Progenitor cell of endocrine pancreas (in vitro differentiated cells): ENCODE measurements at regions not wholly inside any gene's neighbourhood (a gene's known extent, or its start where the extent isn't known, plus 50 kb on each side); places are given as distances from the start of the nearest gene placed in this dataset.

Source experiments
- DNase-seq: peaks from one replicate; pipeline ENCODE4 v3.0.0; 2021; ENCODE audit warnings: low spot score; ENCODE audit not compliant: unreplicated experiment
- H3K27ac Mint-ChIP-seq: 2 replicates; pipeline ENCODE4 v1.8.0; 2021; ENCODE audit warnings: mild to moderate bottlenecking, moderate library complexity, mixed read lengths
- H3K27me3 Mint-ChIP-seq: 2 replicates; pipeline ENCODE4 v1.8.0; 2021; ENCODE audit warnings: mixed read lengths
- H3K36me3 Mint-ChIP-seq: 2 replicates; pipeline ENCODE4 v1.8.0; 2022; ENCODE audit warnings: mixed read lengths; ENCODE audit not compliant: insufficient read depth
- H3K4me1 Mint-ChIP-seq: 2 replicates; pipeline ENCODE4 v1.8.0; 2021; ENCODE audit warnings: low read depth, mixed read lengths
- H3K4me3 Mint-ChIP-seq: 2 replicates; pipeline ENCODE4 v1.8.0; 2021; ENCODE audit warnings: low read depth, mild to moderate bottlenecking, moderate library complexity, mixed read lengths
- H3K9me3 Mint-ChIP-seq: 2 replicates; pipeline ENCODE4 v1.8.0; 2021; ENCODE audit warnings: low read depth, mixed read lengths
- CTCF ChIP-seq: fragments of 200-600 bp; sonication (generic); IDR thresholded peaks from one replicate; pipeline ENCODE4 v1.5.0; 2021; ENCODE audit warnings: antibody characterized with exemption, mild to moderate bottlenecking; ENCODE audit not compliant: unreplicated experiment

DNA sequence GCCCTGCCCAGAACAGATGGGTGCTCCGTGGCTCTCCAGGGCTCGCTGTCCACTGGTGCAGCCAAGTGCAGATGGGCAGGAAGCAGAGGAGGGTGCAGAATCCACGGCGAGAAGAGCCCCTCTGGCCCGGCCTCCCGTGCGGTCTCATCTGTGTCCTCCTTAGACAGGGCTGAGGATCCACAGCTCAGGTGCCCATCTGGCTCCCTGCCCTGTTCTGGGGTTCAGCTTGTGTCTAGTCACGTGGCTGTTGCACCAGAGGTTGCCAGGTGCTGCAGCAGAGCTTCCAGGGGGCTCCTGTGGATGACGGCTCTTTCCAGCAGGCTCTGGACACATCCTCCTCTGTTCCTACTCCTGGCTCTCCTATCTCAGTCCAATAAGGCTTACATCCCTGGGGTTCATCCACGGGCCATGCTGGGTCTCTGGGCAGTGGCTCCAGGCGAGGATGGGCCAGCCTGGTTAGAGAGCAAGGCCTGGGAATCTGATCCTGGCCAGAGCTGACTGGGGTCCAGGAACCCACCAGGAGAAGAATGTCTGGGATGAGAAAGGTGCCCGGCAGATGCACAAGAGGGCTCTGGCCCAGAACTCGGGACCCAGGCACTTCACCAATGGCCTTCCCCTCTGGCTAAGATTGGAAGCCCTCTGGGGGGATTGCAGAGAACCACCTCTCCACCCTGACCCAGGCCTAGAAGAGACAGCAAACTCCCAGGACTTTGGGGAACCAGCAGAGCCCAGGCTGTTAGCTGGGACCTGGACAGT is 116.3 kb upstream of the ID2 start:
- H3K4me3 Mint-ChIP-seq, result no peak overlapping the region
- TF ChIP-seq CTCF, result no peak
- DNase-seq, result no peak
- peaks cover 3% of the 10 kb centered on the region for H3K36me3 Mint-ChIP-seq
- peaks cover 13% of the 10 kb centered on the region for H3K9me3 Mint-ChIP-seq
- peaks cover 8% of the 10 kb centered on the region for H3K27me3 Mint-ChIP-seq
- peaks cover 8% of the 10 kb centered on the region for H3K4me1 Mint-ChIP-seq
- no peak overlapping the region for H3K27ac Mint-ChIP-seq

GRCh38 chr2:8566155-8566670 is 115.6 kb upstream of the ID2 start:
- peaks cover 1% of the 10 kb centered on the region for H3K36me3 Mint-ChIP-seq
- H3K27ac Mint-ChIP-seq, result no peak overlapping the region
- H3K4me3 Mint-ChIP-seq, result no peak overlapping the region
- no peak for DNase-seq
- H3K27me3 Mint-ChIP-seq, result peaks cover 8% of the 10 kb centered on the region
- no peak for TF ChIP-seq CTCF
- H3K9me3 Mint-ChIP-seq, result peaks cover 10% of the 10 kb centered on the region
- peaks cover 8% of the 10 kb centered on the region for H3K4me1 Mint-ChIP-seq

GRCh38 chr2:8566774-8567468 is 114.9 kb upstream of the ID2 start:
- Mint-ChIP-seq H3K27me3 (peaks cover 8% of the 10 kb centered on the region), H3K4me1 (peaks cover 14% of the 10 kb centered on the region), H3K9me3 (peaks cover 8% of the 10 kb centered on the region), H3K4me3 (no peak overlapping the region), H3K27ac (no peak overlapping the region), H3K36me3 (peaks cover under 1% of the 10 kb centered on the region)
- no peak for DNase-seq
- TF ChIP-seq CTCF, result no peak

DNA sequence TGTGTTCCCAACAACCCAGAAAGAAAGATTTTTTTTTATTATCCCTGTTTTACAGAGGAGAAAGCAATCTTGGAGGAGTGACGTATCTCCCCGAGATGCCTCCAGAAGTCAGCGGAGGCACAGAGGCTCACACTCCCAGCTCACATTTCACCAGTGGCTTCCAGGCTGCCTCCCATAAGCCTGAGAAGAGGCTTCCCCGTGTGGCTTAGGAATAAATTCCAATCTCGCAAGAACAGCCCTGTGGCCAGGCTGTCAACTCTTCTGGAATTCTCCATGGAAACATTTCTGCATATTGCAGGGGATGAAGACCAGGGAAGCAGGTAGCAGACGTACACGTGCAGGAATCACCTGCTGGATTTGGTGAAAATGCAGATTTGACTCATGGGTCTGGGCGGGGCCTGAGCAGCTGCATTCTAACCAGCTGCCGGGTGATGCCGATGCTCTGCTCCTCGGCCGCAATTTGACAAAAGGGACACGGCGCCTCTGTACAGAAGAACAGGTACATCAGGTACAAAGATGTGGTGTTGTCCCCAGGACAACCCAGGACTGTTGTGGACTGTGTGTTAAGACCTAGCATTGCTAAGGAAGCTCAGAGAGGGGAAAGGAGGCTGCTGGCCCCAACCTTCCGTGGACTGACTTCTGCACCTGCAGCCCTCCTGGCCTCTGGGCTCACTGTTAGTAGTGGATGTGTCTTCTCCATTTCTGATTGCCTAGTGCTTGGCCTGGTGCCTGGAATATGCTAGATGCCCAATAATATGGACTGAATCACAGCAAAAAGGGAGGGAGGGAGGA is 114.2 kb upstream of the ID2 start:
- Mint-ChIP-seq H3K9me3 (peaks cover 1% of the 10 kb centered on the region), H3K36me3 (no peaks in the 10 kb centered on the region), H3K4me3 (no peak overlapping the region), H3K27ac (no peak overlapping the region), H3K4me1 (peaks cover 20% of the 10 kb centered on the region), H3K27me3 (peaks cover 8% of the 10 kb centered on the region)
- no peak for TF ChIP-seq CTCF
- DNase-seq, result no peak
